ENCODE measurements at regions not wholly inside any gene's neighbourhood (a gene's known extent, or its start where the extent isn't known, plus 50 kb on each side); places are given as distances from the start of the nearest gene placed in this dataset.

GRCh38 chr2:219949053-219949452 is 321.6 kb downstream of the SLC4A3 start:
- DNase-seq (ENCODE audit: low spot score, unreplicated experiment), result no peak
- Mint-ChIP-seq H3K27me3 (no peaks in the 10 kb centered on the region), H3K4me3 (ENCODE audit: low read depth) (no peak overlapping the region), H3K27ac (no peak overlapping the region), H3K4me1 (ENCODE audit: low read depth) (no peaks in the 10 kb centered on the region), H3K9me3 (ENCODE audit: low read depth) (peaks cover 5% of the 10 kb centered on the region), H3K36me3 (ENCODE audit: insufficient read depth) (no peaks in the 10 kb centered on the region)
- TF ChIP-seq CTCF (IDR thresholded peaks at IDR 0.05; ENCODE audit: unreplicated experiment), result no peak

GRCh38 chr2:219951099-219951498 is 323.7 kb downstream of the SLC4A3 start:
- no peaks in the 10 kb centered on the region for H3K27me3 Mint-ChIP-seq
- DNase-seq (ENCODE audit: low spot score, unreplicated experiment), result no peak
- no peak for TF ChIP-seq CTCF (IDR thresholded peaks at IDR 0.05; ENCODE audit: unreplicated experiment)
- H3K4me3 Mint-ChIP-seq (ENCODE audit: low read depth), result no peak overlapping the region
- H3K27ac Mint-ChIP-seq, result no peak overlapping the region
- no peaks in the 10 kb centered on the region for H3K36me3 Mint-ChIP-seq (ENCODE audit: insufficient read depth)
- H3K4me1 Mint-ChIP-seq (ENCODE audit: low read depth), result no peaks in the 10 kb centered on the region
- H3K9me3 Mint-ChIP-seq (ENCODE audit: low read depth), result peaks cover 5% of the 10 kb centered on the region

- Mint-ChIP-seq H3K27me3 (no peaks in the 10 kb centered on the region), H3K4me3 (ENCODE audit: low read depth) (no peak overlapping the region)
These were observed 326.9 kb downstream of the SLC4A3 start for GRCh38 chr2:219954331-219954730.

GRCh38 chr2:219957820-219958219 is 330.4 kb downstream of the SLC4A3 start:
- no peaks in the 10 kb centered on the region for H3K27me3 Mint-ChIP-seq
- H3K4me1 Mint-ChIP-seq (ENCODE audit: low read depth), result peaks cover 8% of the 10 kb centered on the region
- H3K27ac Mint-ChIP-seq, result no peak overlapping the region
- H3K9me3 Mint-ChIP-seq (ENCODE audit: low read depth), result peaks cover 7% of the 10 kb centered on the region
- TF ChIP-seq CTCF (IDR thresholded peaks at IDR 0.05; ENCODE audit: unreplicated experiment), result no peak
- peaks cover 1% of the 10 kb centered on the region for H3K36me3 Mint-ChIP-seq (ENCODE audit: insufficient read depth)
- no peak for DNase-seq (ENCODE audit: low spot score, unreplicated experiment)
- H3K4me3 Mint-ChIP-seq (ENCODE audit: low read depth), result no peak overlapping the region

More at GRCh38 chr2:219954331-219954730, 326.9 kb downstream of the SLC4A3 start:
- DNase-seq (ENCODE audit: low spot score, unreplicated experiment), result no peak
- H3K9me3 Mint-ChIP-seq (ENCODE audit: low read depth), result peaks cover 8% of the 10 kb centered on the region
- H3K36me3 Mint-ChIP-seq (ENCODE audit: insufficient read depth), result peaks cover 1% of the 10 kb centered on the region
- H3K4me1 Mint-ChIP-seq (ENCODE audit: low read depth), result no peaks in the 10 kb centered on the region
- H3K27ac Mint-ChIP-seq, result no peak overlapping the region
- no peak for TF ChIP-seq CTCF (IDR thresholded peaks at IDR 0.05; ENCODE audit: unreplicated experiment)

GRCh38 chr2:219958941-219959340 is 331.5 kb downstream of the SLC4A3 start:
- H3K27ac Mint-ChIP-seq, result no peak overlapping the region
- H3K4me3 Mint-ChIP-seq (ENCODE audit: low read depth), result no peak overlapping the region
- peaks cover 3% of the 10 kb centered on the region for H3K27me3 Mint-ChIP-seq
- peaks cover 3% of the 10 kb centered on the region for H3K9me3 Mint-ChIP-seq (ENCODE audit: low read depth)
- no peak for DNase-seq (ENCODE audit: low spot score, unreplicated experiment)
- H3K4me1 Mint-ChIP-seq (ENCODE audit: low read depth), result peaks cover 8% of the 10 kb centered on the region
- no peak for TF ChIP-seq CTCF (IDR thresholded peaks at IDR 0.05; ENCODE audit: unreplicated experiment)
- peaks cover 1% of the 10 kb centered on the region for H3K36me3 Mint-ChIP-seq (ENCODE audit: insufficient read depth)
